ENCODE measurements at regions not wholly inside any gene's neighbourhood (a gene's known extent, or its start where the extent isn't known, plus 50 kb on each side); places are given as distances from the start of the nearest gene placed in this dataset.

- TF ChIP-seq YY1 (IDR thresholded peaks at IDR 0.05; ENCODE audit: insufficient read depth, insufficient read length) (no peak), ZNF274 (IDR thresholded peaks at IDR 0.05; ENCODE audit: low read depth, low read length) (no peak), SUZ12 (IDR thresholded peaks at IDR 0.05; ENCODE audit: extremely low read depth, insufficient read depth, insufficient read length) (no peak)
These were observed 57.1 kb upstream of the GUCY1A1 start for GRCh38 chr4:155609455-155610059.
